ENCODE measurements at regions not wholly inside any gene's neighbourhood (a gene's known extent, or its start where the extent isn't known, plus 50 kb on each side); places are given as distances from the start of the nearest gene placed in this dataset.

- Histone ChIP-seq H3K9me3 (ENCODE audit: low read depth) (no peaks in the 10 kb centered on the region), H3K9ac (no peak overlapping the region), H4K20me1 (ENCODE audit: low read depth) (no peaks in the 10 kb centered on the region), H3K4me3 (no peak overlapping the region), H3K4me2 (no peak overlapping the region), H3K36me3 (no peaks in the 10 kb centered on the region), H3K27me3 (no peaks in the 10 kb centered on the region), H2AFZ (replicated peaks) (no peak overlapping the region), H3K4me1 (peaks cover 5% of the 10 kb centered on the region), H3F3A (ENCODE audit: low read depth) (no peaks in the 10 kb centered on the region), H3K27ac (no peak overlapping the region), H3K79me2 (ENCODE audit: low read depth) (no peaks in the 10 kb centered on the region)
- Mint-ChIP-seq H3K4me3 (no peak overlapping the region), H3K27ac (no peak overlapping the region), H3K36me3 (no peaks in the 10 kb centered on the region), H3K4me1 (peaks cover 16% of the 10 kb centered on the region), H3K27me3 (ENCODE audit: insufficient read depth, low read depth) (no peaks in the 10 kb centered on the region), H3K9me3 (peaks cover 4% of the 10 kb centered on the region)
- no peak for DNase-seq (ENCODE audit: low spot score)
- TF ChIP-seq, protein P1, sequence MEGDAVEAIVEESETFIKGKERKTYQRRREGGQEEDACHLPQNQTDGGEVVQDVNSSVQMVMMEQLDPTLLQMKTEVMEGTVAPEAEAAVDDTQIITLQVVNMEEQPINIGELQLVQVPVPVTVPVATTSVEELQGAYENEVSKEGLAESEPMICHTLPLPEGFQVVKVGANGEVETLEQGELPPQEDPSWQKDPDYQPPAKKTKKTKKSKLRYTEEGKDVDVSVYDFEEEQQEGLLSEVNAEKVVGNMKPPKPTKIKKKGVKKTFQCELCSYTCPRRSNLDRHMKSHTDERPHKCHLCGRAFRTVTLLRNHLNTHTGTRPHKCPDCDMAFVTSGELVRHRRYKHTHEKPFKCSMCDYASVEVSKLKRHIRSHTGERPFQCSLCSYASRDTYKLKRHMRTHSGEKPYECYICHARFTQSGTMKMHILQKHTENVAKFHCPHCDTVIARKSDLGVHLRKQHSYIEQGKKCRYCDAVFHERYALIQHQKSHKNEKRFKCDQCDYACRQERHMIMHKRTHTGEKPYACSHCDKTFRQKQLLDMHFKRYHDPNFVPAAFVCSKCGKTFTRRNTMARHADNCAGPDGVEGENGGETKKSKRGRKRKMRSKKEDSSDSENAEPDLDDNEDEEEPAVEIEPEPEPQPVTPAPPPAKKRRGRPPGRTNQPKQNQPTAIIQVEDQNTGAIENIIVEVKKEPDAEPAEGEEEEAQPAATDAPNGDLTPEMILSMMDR (IDR thresholded peaks at IDR 0.05) = no peak
- no peak for TF ChIP-seq EZH2phosphoT487 (IDR thresholded peaks at IDR 0.05)
- TF ChIP-seq EZH2 (IDR thresholded peaks at IDR 0.05) = no peak
Observed at GRCh38 chr13:40124633-40125015, 469.2 kb downstream of the COG6 start.

DNA sequence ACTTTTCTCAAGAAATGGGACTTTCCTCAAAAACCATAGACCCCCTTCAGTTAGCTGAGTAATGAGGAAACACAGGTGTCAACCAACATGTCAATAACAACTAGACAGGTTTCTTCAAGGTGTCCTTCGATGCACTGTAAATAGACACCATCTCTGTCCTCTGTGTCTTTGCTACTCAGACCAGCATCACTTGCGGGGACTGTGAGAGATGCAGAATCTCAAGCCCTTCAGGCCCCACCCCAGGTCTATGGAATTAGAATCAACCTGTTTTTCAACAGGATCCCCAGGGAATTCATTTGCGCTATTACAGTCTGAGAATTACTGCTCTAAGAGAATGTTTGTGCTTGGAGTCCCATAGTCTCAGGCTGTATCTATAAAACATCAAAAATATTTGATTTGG, 469.9 kb downstream of the COG6 start:
- Histone ChIP-seq H3K4me2 (no peak overlapping the region), H3K4me3 (no peak overlapping the region), H3K79me2 (ENCODE audit: low read depth) (no peaks in the 10 kb centered on the region), H3K36me3 (no peaks in the 10 kb centered on the region), H3K9ac (no peak overlapping the region), H2AFZ (replicated peaks) (no peak overlapping the region), H4K20me1 (ENCODE audit: low read depth) (no peaks in the 10 kb centered on the region), H3K27me3 (no peaks in the 10 kb centered on the region), H3K4me1 (peaks cover 5% of the 10 kb centered on the region), H3K27ac (no peak overlapping the region), H3F3A (ENCODE audit: low read depth) (no peaks in the 10 kb centered on the region), H3K9me3 (ENCODE audit: low read depth) (no peaks in the 10 kb centered on the region)
- Mint-ChIP-seq H3K4me1 (peaks cover 16% of the 10 kb centered on the region), H3K4me3 (no peak overlapping the region), H3K27me3 (ENCODE audit: insufficient read depth, low read depth) (no peaks in the 10 kb centered on the region), H3K36me3 (no peaks in the 10 kb centered on the region), H3K9me3 (peaks cover 2% of the 10 kb centered on the region), H3K27ac (no peak overlapping the region)
- DNase-seq (ENCODE audit: low spot score) = no peak
- TF ChIP-seq EZH2 (IDR thresholded peaks at IDR 0.05) = no peak
- TF ChIP-seq EZH2phosphoT487 (IDR thresholded peaks at IDR 0.05) = no peak
- TF ChIP-seq, protein P1 (IDR thresholded peaks at IDR 0.05) = no peak

GRCh38 chr13:40126306-40127085, 471.0 kb downstream of the COG6 start:
- Histone ChIP-seq H3K4me3 (no peak overlapping the region), H3F3A (ENCODE audit: low read depth) (no peaks in the 10 kb centered on the region), H3K4me2 (no peak overlapping the region), H2AFZ (replicated peaks) (no peak overlapping the region), H3K79me2 (ENCODE audit: low read depth) (no peaks in the 10 kb centered on the region), H3K4me1 (peaks cover 5% of the 10 kb centered on the region), H3K27me3 (no peaks in the 10 kb centered on the region), H4K20me1 (ENCODE audit: low read depth) (no peaks in the 10 kb centered on the region), H3K27ac (no peak overlapping the region), H3K9ac (no peak overlapping the region), H3K36me3 (no peaks in the 10 kb centered on the region), H3K9me3 (ENCODE audit: low read depth) (no peaks in the 10 kb centered on the region)
- Mint-ChIP-seq H3K9me3 (peaks cover 5% of the 10 kb centered on the region), H3K4me1 (peaks cover 16% of the 10 kb centered on the region), H3K36me3 (no peaks in the 10 kb centered on the region), H3K27me3 (ENCODE audit: insufficient read depth, low read depth) (no peaks in the 10 kb centered on the region), H3K4me3 (no peak overlapping the region), H3K27ac (no peak overlapping the region)
- no peak for DNase-seq (ENCODE audit: low spot score)
- TF ChIP-seq, protein P1 (IDR thresholded peaks at IDR 0.05) = no peak
- no peak for TF ChIP-seq EZH2phosphoT487 (IDR thresholded peaks at IDR 0.05)
- TF ChIP-seq EZH2 (IDR thresholded peaks at IDR 0.05) = no peak
